HCT116 (cell line): ENCODE measurements at regions not wholly inside any gene's neighbourhood (a gene's known extent, or its start where the extent isn't known, plus 50 kb on each side); places are given as distances from the start of the nearest gene placed in this dataset.

ENCODE experiments used
- CEBPB ChIP-seq: IDR thresholded peaks from 2 replicates; pipeline ENCODE4 v1.6.1; 2012; ENCODE audit warnings: low read depth
- EZH2 ChIP-seq: fragments of 200-600 bp; sonication (generic); IDR thresholded peaks from 2 replicates; pipeline ENCODE4 v1.6.1; 2017; ENCODE audit warnings: antibody characterized with exemption, mixed run types
- TF ChIP-seq, protein P1 (sequence below), 3 experiments: fragments of 200-600 bp in 1 of 3; sonication (generic) in 1 of 3; IDR thresholded peaks in 2 of 3; conservative IDR thresholded peaks in 1 of 3; 2 replicates each; pipeline ENCODE4 v1.5.1; 2012 to 2017; ENCODE audit warnings: low read depth in 2 of 3, low read length in 2 of 3, antibody characterized with exemption in 1 of 3, borderline replicate concordance in 1 of 3, control low read depth in 1 of 3, mild to moderate bottlenecking in 1 of 3, mixed read lengths in 1 of 3, mixed run types in 1 of 3, moderate library complexity in 1 of 3; ENCODE audit not compliant: insufficient read depth in 1 of 3

DNA sequence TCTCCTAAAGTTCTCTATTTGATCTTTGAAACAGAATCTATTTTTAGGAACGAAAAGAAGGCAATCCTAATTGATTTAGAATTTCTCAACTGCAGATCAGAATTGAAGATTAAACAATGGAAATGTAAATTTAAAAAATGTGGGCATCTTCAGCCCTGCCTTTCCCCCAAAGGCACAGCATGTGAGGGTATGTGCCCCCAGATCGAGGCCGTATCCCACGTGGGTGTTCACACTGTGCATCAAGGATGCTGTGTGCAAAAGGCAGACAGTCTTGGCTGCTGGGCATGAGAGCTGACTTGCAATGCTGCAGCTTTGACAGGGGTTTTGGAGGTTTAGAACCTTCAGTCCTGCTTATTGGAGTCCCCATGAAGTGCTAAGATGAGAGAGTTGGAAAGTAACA is 346.3 kb downstream of the VRK1 start:
- TF ChIP-seq, protein P1, sequence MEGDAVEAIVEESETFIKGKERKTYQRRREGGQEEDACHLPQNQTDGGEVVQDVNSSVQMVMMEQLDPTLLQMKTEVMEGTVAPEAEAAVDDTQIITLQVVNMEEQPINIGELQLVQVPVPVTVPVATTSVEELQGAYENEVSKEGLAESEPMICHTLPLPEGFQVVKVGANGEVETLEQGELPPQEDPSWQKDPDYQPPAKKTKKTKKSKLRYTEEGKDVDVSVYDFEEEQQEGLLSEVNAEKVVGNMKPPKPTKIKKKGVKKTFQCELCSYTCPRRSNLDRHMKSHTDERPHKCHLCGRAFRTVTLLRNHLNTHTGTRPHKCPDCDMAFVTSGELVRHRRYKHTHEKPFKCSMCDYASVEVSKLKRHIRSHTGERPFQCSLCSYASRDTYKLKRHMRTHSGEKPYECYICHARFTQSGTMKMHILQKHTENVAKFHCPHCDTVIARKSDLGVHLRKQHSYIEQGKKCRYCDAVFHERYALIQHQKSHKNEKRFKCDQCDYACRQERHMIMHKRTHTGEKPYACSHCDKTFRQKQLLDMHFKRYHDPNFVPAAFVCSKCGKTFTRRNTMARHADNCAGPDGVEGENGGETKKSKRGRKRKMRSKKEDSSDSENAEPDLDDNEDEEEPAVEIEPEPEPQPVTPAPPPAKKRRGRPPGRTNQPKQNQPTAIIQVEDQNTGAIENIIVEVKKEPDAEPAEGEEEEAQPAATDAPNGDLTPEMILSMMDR (IDR thresholded peaks at IDR 0.05 in 2 of 3, conservative IDR thresholded peaks at IDR 0.05 in 1 of 3; ENCODE audit: borderline replicate concordance in 1 of 3, insufficient read depth in 1 of 3, low read depth in 2 of 3, low read length in 2 of 3) = no peak
- TF ChIP-seq CEBPB = no peak
- no peak for TF ChIP-seq EZH2
